T-helper 2 cell treated with Interferon-gamma antibody and Interleukin-4, amounts not matched to agents 5 μg/mL and 100 μg/mL, for 36 hours (primary cell): ENCODE measurements at regions not wholly inside any gene's neighbourhood (a gene's known extent, or its start where the extent isn't known, plus 50 kb on each side); places are given as distances from the start of the nearest gene placed in this dataset.
"Not testable (repeated sequence)": the region's sequence is repeated elsewhere in the genome, so short reads cannot be mapped to it uniquely, and the experiment has no call there.

Source experiments
- DNase-seq: peaks from one replicate; pipeline ENCODE4 v3.0.0; 2021; ENCODE audit warnings: low spot score
- H3K27ac Mint-ChIP-seq: one replicate; pipeline ENCODE4 v1.8.0; 2021; ENCODE audit warnings: mild to moderate bottlenecking, mixed read lengths
- H3K27me3 Mint-ChIP-seq: one replicate; pipeline ENCODE4 v1.8.0; 2021; ENCODE audit warnings: low read depth, mixed read lengths
- H3K36me3 Mint-ChIP-seq: one replicate; pipeline ENCODE4 v1.8.0; 2021; ENCODE audit warnings: low read depth, mixed read lengths
- H3K4me1 Mint-ChIP-seq: one replicate; pipeline ENCODE4 v1.8.0; 2021; ENCODE audit warnings: low read depth, mixed read lengths
- H3K4me3 Mint-ChIP-seq: one replicate; pipeline ENCODE4 v1.8.0; 2022; ENCODE audit warnings: mild to moderate bottlenecking, moderate library complexity, mixed read lengths
- H3K9me3 Mint-ChIP-seq: one replicate; pipeline ENCODE4 v1.8.0; 2021; ENCODE audit warnings: mixed read lengths

- Mint-ChIP-seq H3K4me1 (no peaks in the 10 kb centered on the region), H3K9me3 (no peaks in the 10 kb centered on the region), H3K36me3 (no peaks in the 10 kb centered on the region), H3K27me3 (no peaks in the 10 kb centered on the region), H3K4me3 (no peak overlapping the region), H3K27ac (no peak overlapping the region)
- DNase-seq = no peak
Measured at GRCh38 chr2:131966256-131966655, 195.5 kb downstream of the ANKRD30BL start.

- H3K4me1 Mint-ChIP-seq, H3K27ac Mint-ChIP-seq, H3K9me3 Mint-ChIP-seq, H3K27me3 Mint-ChIP-seq, DNase-seq, H3K36me3 Mint-ChIP-seq, H3K4me3 Mint-ChIP-seq: not testable (repeated sequence)
Measured at GRCh38 chr2:131958019-131958609, 203.6 kb downstream of the ANKRD30BL start.

- H3K27ac Mint-ChIP-seq = not testable (repeated sequence)
Measured at GRCh38 chr2:131948641-131949040, 213.1 kb downstream of the ANKRD30BL start.

GRCh38 chr2:131923287-131923686 is 238.5 kb downstream of the ANKRD30BL start:
- not testable (repeated sequence) for H3K27ac Mint-ChIP-seq, H3K9me3 Mint-ChIP-seq, DNase-seq, H3K36me3 Mint-ChIP-seq, H3K27me3 Mint-ChIP-seq, H3K4me3 Mint-ChIP-seq, H3K4me1 Mint-ChIP-seq

More at GRCh38 chr2:131948641-131949040, 213.1 kb downstream of the ANKRD30BL start:
- not testable (repeated sequence) for DNase-seq, H3K27me3 Mint-ChIP-seq, H3K4me1 Mint-ChIP-seq, H3K9me3 Mint-ChIP-seq, H3K4me3 Mint-ChIP-seq, H3K36me3 Mint-ChIP-seq

- H3K9me3 Mint-ChIP-seq, H3K27ac Mint-ChIP-seq, DNase-seq, H3K36me3 Mint-ChIP-seq, H3K4me1 Mint-ChIP-seq, H3K27me3 Mint-ChIP-seq, H3K4me3 Mint-ChIP-seq: not testable (repeated sequence)
Measured at GRCh38 chr2:131922854-131923253, 238.9 kb downstream of the ANKRD30BL start.
